ENCODE measurements at regions not wholly inside any gene's neighbourhood (a gene's known extent, or its start where the extent isn't known, plus 50 kb on each side); places are given as distances from the start of the nearest gene placed in this dataset.

- TF ChIP-seq POLR2A (IDR thresholded peaks at IDR 0.05) (no peak), CTCF (IDR thresholded peaks at IDR 0.05) (no peak)
Observed at GRCh38 chr6:222468-222867, 69.8 kb upstream of the DUSP22 start.
